NT2/D1 (cell line): ENCODE measurements at regions not wholly inside any gene's neighbourhood (a gene's known extent, or its start where the extent isn't known, plus 50 kb on each side); places are given as distances from the start of the nearest gene placed in this dataset.

Source experiments
- DNase-seq: peaks from one replicate; pipeline ENCODE4 v3.0.0-alpha.2; 2011; ENCODE audit warnings: low read depth, low spot score
- H3K27me3 ChIP-seq: 2 replicates; pipeline ENCODE4 v1.6.0; 2011; ENCODE audit warnings: mild to moderate bottlenecking; ENCODE audit not compliant: insufficient read length, insufficient read depth
- H3K36me3 ChIP-seq: 2 replicates; pipeline ENCODE4 v1.6.1; 2011; ENCODE audit warnings: mild to moderate bottlenecking, low read length, mixed read lengths; ENCODE audit not compliant: insufficient read depth, insufficient read length
- H3K4me1 ChIP-seq: 2 replicates; pipeline ENCODE4 v1.5.1; 2011; ENCODE audit not compliant: insufficient read depth, insufficient read length
- H3K4me3 ChIP-seq: 2 replicates; pipeline ENCODE4 v1.5.1; 2011; ENCODE audit warnings: low read depth; ENCODE audit not compliant: insufficient read length
- H3K9ac ChIP-seq: 2 replicates; pipeline ENCODE4 v1.6.0; 2011; ENCODE audit warnings: low read depth; ENCODE audit not compliant: insufficient read length
- H3K9me3 ChIP-seq: 2 replicates; pipeline ENCODE4 v1.5.1; 2011; ENCODE audit warnings: mild to moderate bottlenecking, low read length; ENCODE audit not compliant: insufficient read depth
- SUZ12 ChIP-seq: IDR thresholded peaks from 2 replicates; pipeline ENCODE4 v1.6.1; 2011; ENCODE audit not compliant: insufficient read length, insufficient read depth; ENCODE audit errors: extremely low read depth
- YY1 ChIP-seq: IDR thresholded peaks from 2 replicates; pipeline ENCODE4 v1.6.1; 2011; ENCODE audit not compliant: insufficient read length, insufficient read depth
- ZNF274 ChIP-seq: IDR thresholded peaks from 2 replicates; pipeline ENCODE4 v1.6.1; 2011; ENCODE audit warnings: mild to moderate bottlenecking, low read depth, low read length

DNA sequence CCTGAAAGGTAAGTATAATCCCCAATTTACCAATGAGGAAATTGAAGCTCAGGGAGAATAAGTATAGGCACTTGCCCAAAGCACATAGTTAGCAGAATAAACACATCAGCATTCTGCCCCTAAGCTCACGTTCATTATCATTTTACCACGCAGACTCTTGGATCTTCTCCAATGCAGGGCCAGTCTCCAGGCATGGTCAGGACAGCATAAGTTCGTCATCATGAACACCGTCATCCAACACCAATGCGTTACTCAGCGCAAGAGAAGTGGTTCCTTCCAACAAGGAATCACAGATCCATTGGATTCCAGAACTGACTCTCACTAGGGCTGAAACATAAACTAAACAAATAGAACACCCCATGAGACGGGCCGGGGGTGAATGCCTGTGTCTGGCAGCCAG lies 86.5 kb upstream of the GPM6B start:
- Histone ChIP-seq H3K4me1 (peaks cover 3% of the 10 kb centered on the region), H3K4me3 (no peak overlapping the region), H3K9ac (no peak overlapping the region), H3K9me3 (no peaks in the 10 kb centered on the region), H3K27me3 (no peaks in the 10 kb centered on the region), H3K36me3 (no peaks in the 10 kb centered on the region)
- DNase-seq = no peak
- TF ChIP-seq SUZ12 (no peak), YY1 (no peak), ZNF274 (no peak)

DNA sequence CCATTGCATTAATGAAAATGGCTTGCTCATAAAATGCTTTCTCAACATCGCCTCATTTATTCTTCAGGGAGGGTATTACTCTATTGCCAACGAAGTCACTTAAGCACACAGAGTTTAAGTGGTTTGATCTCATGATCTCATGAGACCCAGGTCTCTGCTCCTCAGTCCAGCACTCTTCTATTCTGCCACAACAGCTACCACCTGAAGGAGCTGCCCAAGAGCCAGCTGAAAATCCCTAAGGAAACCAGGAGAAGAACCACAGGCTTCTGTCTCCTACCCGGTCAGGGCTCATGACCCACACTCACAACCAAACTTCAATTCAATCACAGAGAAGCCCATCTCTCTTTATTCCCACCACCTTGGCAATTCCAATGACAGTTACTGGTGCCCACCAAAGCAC lies 85.5 kb upstream of the GPM6B start:
- Histone ChIP-seq H3K4me1 (peaks cover 3% of the 10 kb centered on the region), H3K36me3 (no peaks in the 10 kb centered on the region), H3K9me3 (no peaks in the 10 kb centered on the region), H3K4me3 (no peak overlapping the region), H3K9ac (no peak overlapping the region), H3K27me3 (no peaks in the 10 kb centered on the region)
- DNase-seq = no peak
- TF ChIP-seq ZNF274 (no peak), YY1 (no peak), SUZ12 (no peak)

- peaks cover 3% of the 10 kb centered on the region for H3K4me1 ChIP-seq
- TF ChIP-seq ZNF274 (no peak), YY1 (no peak), SUZ12 (no peak)
- no peak for DNase-seq
- no peak overlapping the region for H3K9ac ChIP-seq
- H3K36me3 ChIP-seq = no peaks in the 10 kb centered on the region
- H3K9me3 ChIP-seq = no peaks in the 10 kb centered on the region
- H3K4me3 ChIP-seq = no peak overlapping the region
- no peaks in the 10 kb centered on the region for H3K27me3 ChIP-seq
Observed at GRCh38 chrX:13901354-13901753, 84.5 kb upstream of the GPM6B start.

GRCh38 chrX:13900351-13900750 lies 83.5 kb upstream of the GPM6B start:
- Histone ChIP-seq H3K9ac (no peak overlapping the region), H3K36me3 (no peaks in the 10 kb centered on the region), H3K4me1 (no peaks in the 10 kb centered on the region), H3K9me3 (no peaks in the 10 kb centered on the region), H3K4me3 (no peak overlapping the region), H3K27me3 (no peaks in the 10 kb centered on the region)
- TF ChIP-seq ZNF274 (no peak), YY1 (no peak), SUZ12 (no peak)
- no peak for DNase-seq

DNA sequence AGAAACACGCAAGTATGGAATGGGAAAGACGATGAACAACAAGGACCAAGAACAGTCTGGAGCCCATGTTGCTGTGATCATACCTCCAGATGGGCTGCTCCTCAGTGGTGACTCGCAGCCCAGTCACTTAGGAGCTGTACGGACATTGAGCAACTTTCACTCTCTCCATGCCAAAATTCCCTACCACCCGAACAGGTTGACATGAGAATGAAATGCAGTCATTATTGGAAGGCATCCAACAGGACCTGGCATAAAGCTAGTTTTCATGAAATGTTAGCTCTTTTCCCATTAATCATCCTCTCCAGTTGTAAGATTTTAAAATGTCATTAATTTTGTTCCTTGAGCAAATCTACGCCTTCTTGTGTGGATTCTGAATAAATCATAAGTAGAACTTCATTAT lies 82.7 kb upstream of the GPM6B start:
- H3K4me1 ChIP-seq = no peaks in the 10 kb centered on the region
- no peak overlapping the region for H3K9ac ChIP-seq
- DNase-seq = no peak
- H3K27me3 ChIP-seq = no peaks in the 10 kb centered on the region
- no peak for TF ChIP-seq YY1
- no peak for TF ChIP-seq ZNF274
- TF ChIP-seq SUZ12 = no peak
- no peaks in the 10 kb centered on the region for H3K36me3 ChIP-seq
- no peaks in the 10 kb centered on the region for H3K9me3 ChIP-seq
- no peak overlapping the region for H3K4me3 ChIP-seq

GRCh38 chrX:13898603-13899002 lies 81.7 kb upstream of the GPM6B start:
- Histone ChIP-seq H3K27me3 (no peaks in the 10 kb centered on the region), H3K4me1 (no peaks in the 10 kb centered on the region), H3K36me3 (no peaks in the 10 kb centered on the region), H3K4me3 (no peak overlapping the region), H3K9ac (no peak overlapping the region), H3K9me3 (no peaks in the 10 kb centered on the region)
- no peak for DNase-seq
- no peak for TF ChIP-seq SUZ12
- no peak for TF ChIP-seq ZNF274
- no peak for TF ChIP-seq YY1

- H3K9me3 ChIP-seq = no peaks in the 10 kb centered on the region
- H3K27me3 ChIP-seq = no peaks in the 10 kb centered on the region
- DNase-seq = no peak
- H3K36me3 ChIP-seq = no peaks in the 10 kb centered on the region
- H3K4me1 ChIP-seq = no peaks in the 10 kb centered on the region
- TF ChIP-seq SUZ12 (no peak), YY1 (no peak), ZNF274 (no peak)
- no peak overlapping the region for H3K4me3 ChIP-seq
- no peak overlapping the region for H3K9ac ChIP-seq
Observed at GRCh38 chrX:13898083-13898482, 81.2 kb upstream of the GPM6B start.

GRCh38 chrX:13897566-13897965 lies 80.7 kb upstream of the GPM6B start:
- Histone ChIP-seq H3K4me3 (no peak overlapping the region), H3K9ac (no peak overlapping the region), H3K36me3 (no peaks in the 10 kb centered on the region), H3K27me3 (no peaks in the 10 kb centered on the region), H3K4me1 (no peaks in the 10 kb centered on the region), H3K9me3 (no peaks in the 10 kb centered on the region)
- no peak for DNase-seq
- TF ChIP-seq SUZ12 (no peak), ZNF274 (no peak), YY1 (no peak)
